ENCODE measurements at regions not wholly inside any gene's neighbourhood (a gene's known extent, or its start where the extent isn't known, plus 50 kb on each side); places are given as distances from the start of the nearest gene placed in this dataset.

DNA sequence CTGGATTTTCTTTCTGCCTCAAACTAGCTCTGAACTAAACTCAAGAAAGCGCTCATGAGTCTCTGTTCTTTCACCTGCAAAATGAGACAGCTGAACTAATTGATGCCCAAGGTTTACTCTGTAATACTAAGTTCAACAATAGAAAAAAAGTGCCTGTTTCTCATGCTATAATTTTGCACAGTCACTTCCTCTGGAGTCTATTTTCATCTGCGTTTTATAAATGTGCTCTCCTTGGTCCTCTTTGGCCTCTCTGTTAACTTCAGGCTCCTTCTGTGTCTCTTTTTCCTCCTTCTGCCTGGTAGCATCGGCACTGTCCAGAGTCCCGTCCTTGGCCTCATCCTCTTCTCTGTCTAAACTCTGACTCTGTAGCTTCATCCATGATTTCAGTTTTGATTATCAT lies 311.9 kb upstream of the TLE4 start:
- TF ChIP-seq, protein P1, sequence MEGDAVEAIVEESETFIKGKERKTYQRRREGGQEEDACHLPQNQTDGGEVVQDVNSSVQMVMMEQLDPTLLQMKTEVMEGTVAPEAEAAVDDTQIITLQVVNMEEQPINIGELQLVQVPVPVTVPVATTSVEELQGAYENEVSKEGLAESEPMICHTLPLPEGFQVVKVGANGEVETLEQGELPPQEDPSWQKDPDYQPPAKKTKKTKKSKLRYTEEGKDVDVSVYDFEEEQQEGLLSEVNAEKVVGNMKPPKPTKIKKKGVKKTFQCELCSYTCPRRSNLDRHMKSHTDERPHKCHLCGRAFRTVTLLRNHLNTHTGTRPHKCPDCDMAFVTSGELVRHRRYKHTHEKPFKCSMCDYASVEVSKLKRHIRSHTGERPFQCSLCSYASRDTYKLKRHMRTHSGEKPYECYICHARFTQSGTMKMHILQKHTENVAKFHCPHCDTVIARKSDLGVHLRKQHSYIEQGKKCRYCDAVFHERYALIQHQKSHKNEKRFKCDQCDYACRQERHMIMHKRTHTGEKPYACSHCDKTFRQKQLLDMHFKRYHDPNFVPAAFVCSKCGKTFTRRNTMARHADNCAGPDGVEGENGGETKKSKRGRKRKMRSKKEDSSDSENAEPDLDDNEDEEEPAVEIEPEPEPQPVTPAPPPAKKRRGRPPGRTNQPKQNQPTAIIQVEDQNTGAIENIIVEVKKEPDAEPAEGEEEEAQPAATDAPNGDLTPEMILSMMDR (IDR thresholded peaks at IDR 0.05) = no peak

DNA sequence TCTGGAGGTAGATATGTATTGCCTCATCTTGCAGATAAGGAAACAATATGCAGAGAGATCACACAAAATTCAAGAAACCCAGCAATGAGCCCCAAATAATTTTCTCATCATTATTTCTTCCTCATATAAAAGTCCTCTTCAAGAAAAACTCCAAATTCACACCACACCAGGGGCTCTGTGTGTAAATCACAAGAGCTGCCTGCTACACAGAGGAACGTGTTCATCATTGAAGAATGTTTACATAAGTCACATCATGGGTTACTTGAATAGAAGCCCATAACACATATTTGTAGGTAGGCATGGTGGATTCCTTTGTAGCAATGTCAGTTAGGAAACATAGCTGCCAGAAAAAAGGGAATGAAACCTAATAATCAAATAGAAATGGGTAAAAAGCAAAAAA lies 308.1 kb upstream of the TLE4 start:
- TF ChIP-seq, protein P1 (IDR thresholded peaks at IDR 0.05) = no peak

DNA sequence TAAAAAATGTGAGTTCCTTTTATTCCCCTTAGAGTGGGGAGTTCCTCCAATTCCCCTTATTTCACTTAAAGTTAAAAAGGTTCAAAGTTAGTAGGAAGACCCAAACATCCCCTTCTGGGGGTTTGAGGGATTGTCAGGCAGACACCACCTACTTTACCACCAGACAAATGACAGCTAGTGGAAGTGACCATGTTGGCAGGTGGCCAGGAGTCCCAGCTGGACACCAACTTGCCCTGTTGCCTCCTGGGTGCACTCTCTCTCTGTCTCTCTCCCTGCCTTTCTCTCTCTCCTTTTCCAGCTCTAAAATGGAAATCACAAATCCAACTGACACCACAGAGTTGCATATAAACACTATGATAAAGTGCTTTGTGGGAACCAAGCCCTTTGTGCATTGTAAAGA lies 307.7 kb upstream of the TLE4 start:
- TF ChIP-seq, protein P1 (IDR thresholded peaks at IDR 0.05) = no peak

DNA sequence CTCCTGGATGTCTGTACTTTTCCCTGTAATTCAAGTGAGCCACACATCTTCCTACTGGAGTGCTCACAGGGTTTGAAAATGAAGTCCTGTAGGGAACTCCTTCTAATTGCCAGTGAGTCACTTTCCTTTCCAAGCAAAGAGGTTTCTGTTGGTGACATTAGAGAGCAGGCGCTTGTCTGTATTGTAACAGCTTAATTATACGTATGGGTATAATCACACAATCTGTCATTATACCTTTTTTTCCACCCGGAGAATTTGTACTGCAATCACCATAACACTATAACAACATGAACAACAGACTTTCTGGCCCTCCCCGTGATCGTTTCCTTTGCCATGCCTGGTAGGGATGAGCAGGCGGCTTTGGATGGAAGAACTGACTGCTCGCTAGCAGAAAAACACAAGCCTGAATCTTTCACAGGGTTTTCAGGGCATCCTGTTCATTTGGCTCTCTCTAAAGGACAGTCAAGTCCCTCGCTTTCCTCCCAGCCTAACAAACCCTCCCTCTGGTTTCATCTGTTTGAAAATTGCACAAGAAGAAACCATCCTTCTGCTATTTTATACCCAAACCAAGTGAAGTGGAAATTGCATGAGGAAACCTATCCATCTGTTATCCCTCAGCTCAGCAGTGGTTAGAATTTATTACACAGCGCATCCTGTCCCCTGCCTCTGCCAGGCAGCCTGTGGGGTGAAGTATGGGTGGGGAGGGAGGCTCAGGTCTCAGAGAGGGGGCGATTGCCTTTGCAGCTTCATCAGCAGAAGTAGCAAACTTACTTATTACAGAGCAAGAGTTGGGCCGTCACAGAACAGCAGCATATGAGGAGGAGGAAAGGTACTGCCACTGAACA lies 307.0 kb upstream of the TLE4 start:
- TF ChIP-seq, protein P1 (IDR thresholded peaks at IDR 0.05) = no peak

DNA sequence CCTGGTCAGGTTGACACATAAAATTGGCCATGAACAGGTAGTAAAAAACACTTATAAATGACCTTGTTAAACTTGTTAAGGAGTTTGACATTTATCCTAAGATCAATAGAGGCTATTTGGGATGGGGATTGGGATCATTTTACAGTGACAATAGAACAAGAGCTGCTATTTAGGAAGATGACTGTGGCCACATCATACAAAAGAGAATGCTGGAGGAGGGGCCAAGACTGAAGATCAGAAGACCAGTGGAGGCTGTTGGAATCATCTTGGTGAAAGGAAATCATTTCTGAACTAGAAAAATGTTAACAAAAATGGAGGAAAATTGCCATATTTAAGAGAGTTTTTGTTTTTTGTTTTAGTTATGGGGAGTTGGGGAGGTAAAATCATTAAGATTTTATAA lies 304.8 kb upstream of the TLE4 start:
- TF ChIP-seq, protein P1 (IDR thresholded peaks at IDR 0.05) = no peak

DNA sequence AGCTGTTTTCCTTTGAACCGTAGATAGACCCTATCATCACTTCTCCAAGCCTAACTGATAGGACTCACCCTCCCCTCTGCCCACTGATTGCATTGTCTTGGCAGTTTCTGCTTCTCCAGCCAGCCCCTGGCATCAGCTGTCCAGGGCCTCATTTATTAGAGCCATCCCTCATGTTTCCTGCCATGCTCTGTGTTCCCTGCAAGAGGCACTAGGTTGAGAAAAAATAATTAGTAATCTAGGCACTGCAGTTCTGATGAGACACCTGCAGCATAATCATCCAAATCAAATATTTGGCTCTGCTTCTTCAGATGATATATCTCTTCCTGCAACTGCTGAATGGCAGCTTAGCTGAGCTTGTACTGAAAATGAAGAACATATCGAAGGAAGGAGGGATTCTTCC lies 303.0 kb upstream of the TLE4 start:
- TF ChIP-seq, protein P1 (IDR thresholded peaks at IDR 0.05) = no peak

DNA sequence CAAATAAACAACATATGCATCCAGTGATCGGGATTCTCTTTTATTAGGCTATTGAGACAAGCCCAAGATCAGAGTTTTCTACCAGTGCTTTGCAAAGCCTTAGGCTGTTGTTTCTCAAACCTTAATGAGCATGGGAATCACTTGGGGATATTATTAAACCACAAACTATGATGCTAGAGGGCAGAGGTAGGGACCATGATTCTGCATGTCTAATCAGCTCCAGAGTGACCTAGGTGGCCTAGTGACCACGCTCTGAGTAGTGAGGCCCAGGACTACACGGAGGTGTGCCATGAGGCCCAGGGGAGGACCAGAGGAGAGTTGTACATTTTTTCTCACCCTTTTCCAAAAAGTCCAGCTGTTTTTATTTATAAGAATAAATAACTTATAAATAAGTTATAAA lies 298.5 kb upstream of the TLE4 start:
- TF ChIP-seq, protein P1 (IDR thresholded peaks at IDR 0.05) = no peak

All from LNCAP (cell line).